IPS-15b (cell line): ENCODE measurements at regions not wholly inside any gene's neighbourhood (a gene's known extent, or its start where the extent isn't known, plus 50 kb on each side); places are given as distances from the start of the nearest gene placed in this dataset.

Experiments
- H3K27me3 ChIP-seq: one replicate; pipeline ENCODE4 v1.6.1; 2013; ENCODE audit warnings: low read length; ENCODE audit not compliant: control insufficient read depth, insufficient read depth
- H3K36me3 ChIP-seq: one replicate; pipeline ENCODE4 v1.6.1; 2013; ENCODE audit warnings: low read length; ENCODE audit not compliant: control insufficient read depth, insufficient read depth
- H3K4me1 ChIP-seq: one replicate; pipeline ENCODE4 v1.6.1; 2013; ENCODE audit warnings: mild to moderate bottlenecking, low read length; ENCODE audit not compliant: control insufficient read depth, insufficient read depth
- H3K4me3 ChIP-seq: one replicate; pipeline ENCODE4 v1.5.1; 2013; ENCODE audit warnings: low read depth, low read length
- H3K9ac ChIP-seq: one replicate; pipeline ENCODE4 v1.6.1; 2013; ENCODE audit warnings: low read depth, mild to moderate bottlenecking, low read length
- H3K9me3 ChIP-seq: one replicate; pipeline ENCODE4 v1.6.1; 2013; ENCODE audit warnings: mild to moderate bottlenecking, low read length; ENCODE audit not compliant: control insufficient read depth, insufficient read depth

GRCh38 chr2:5845798-5846330 is 153.7 kb downstream of the SOX11 start:
- Histone ChIP-seq H3K36me3 (no peaks in the 10 kb centered on the region), H3K9ac (no peak overlapping the region), H3K27me3 (no peaks in the 10 kb centered on the region), H3K9me3 (no peaks in the 10 kb centered on the region), H3K4me3 (no peak overlapping the region), H3K4me1 (no peaks in the 10 kb centered on the region)

GRCh38 chr2:5846881-5847280 is 154.7 kb downstream of the SOX11 start:
- Histone ChIP-seq H3K4me1 (no peaks in the 10 kb centered on the region), H3K27me3 (no peaks in the 10 kb centered on the region), H3K4me3 (no peak overlapping the region), H3K9ac (no peak overlapping the region), H3K36me3 (no peaks in the 10 kb centered on the region), H3K9me3 (no peaks in the 10 kb centered on the region)

- Histone ChIP-seq H3K9ac (no peak overlapping the region), H3K36me3 (no peaks in the 10 kb centered on the region), H3K9me3 (no peaks in the 10 kb centered on the region), H3K4me1 (no peaks in the 10 kb centered on the region), H3K4me3 (no peak overlapping the region), H3K27me3 (no peaks in the 10 kb centered on the region)
Measured at GRCh38 chr2:5849562-5849961, 157.4 kb downstream of the SOX11 start.

- no peaks in the 10 kb centered on the region for H3K9me3 ChIP-seq
- no peaks in the 10 kb centered on the region for H3K4me1 ChIP-seq
- no peak overlapping the region for H3K4me3 ChIP-seq
- no peaks in the 10 kb centered on the region for H3K27me3 ChIP-seq
- H3K36me3 ChIP-seq = no peaks in the 10 kb centered on the region
- no peak overlapping the region for H3K9ac ChIP-seq
Measured at GRCh38 chr2:5851410-5851809, 159.2 kb downstream of the SOX11 start.

GRCh38 chr2:5854797-5855196 is 162.6 kb downstream of the SOX11 start:
- no peaks in the 10 kb centered on the region for H3K27me3 ChIP-seq
- no peak overlapping the region for H3K9ac ChIP-seq
- H3K9me3 ChIP-seq = no peaks in the 10 kb centered on the region
- H3K4me1 ChIP-seq = no peaks in the 10 kb centered on the region
- no peaks in the 10 kb centered on the region for H3K36me3 ChIP-seq
- no peak overlapping the region for H3K4me3 ChIP-seq

DNA sequence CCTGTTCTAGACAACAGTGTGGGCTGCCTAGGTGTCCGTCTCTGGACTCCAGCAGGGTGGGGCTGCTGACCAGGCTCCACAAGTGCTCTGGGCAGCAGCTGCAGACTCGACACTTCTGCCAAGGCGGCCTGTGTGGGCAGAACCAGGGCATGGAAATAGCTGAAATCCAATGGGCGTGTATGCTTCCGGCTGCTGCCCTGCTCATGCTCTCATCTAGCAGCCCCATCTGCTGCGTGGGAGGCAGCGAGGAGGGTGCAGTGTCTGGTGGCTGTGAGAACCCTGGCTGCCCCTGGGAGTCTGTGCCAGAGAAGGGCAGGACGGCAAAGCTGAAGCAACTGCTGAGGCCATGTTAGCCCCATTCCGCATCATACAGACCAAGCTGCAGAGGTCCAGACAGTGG is 174.9 kb downstream of the SOX11 start:
- H3K4me1 ChIP-seq = no peaks in the 10 kb centered on the region
- no peaks in the 10 kb centered on the region for H3K9me3 ChIP-seq
- no peak overlapping the region for H3K9ac ChIP-seq
- H3K36me3 ChIP-seq = no peaks in the 10 kb centered on the region
- H3K4me3 ChIP-seq = no peak overlapping the region
- H3K27me3 ChIP-seq = no peaks in the 10 kb centered on the region

DNA sequence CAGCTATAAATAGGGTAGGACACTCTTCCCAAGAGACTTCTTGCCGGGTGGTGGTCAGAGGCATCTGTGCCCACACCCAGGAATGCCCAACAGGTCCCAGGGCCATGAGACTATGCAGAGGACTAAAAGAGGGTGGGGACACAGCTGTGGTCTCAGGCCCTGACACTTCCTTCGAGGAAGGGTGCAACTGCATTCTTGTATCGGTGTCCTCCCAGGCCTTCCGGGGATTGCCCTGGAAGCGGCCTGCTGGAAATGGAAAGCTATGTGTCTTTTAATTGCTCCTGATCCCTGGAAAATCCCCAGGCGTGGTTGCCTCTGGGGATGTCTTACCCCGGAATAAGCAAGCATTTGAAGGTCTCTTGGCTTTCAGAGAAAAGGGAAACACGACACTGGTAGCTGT is 176.7 kb downstream of the SOX11 start:
- H3K4me1 ChIP-seq = no peaks in the 10 kb centered on the region
- no peak overlapping the region for H3K4me3 ChIP-seq
- no peaks in the 10 kb centered on the region for H3K9me3 ChIP-seq
- H3K9ac ChIP-seq = no peak overlapping the region
- H3K27me3 ChIP-seq = no peaks in the 10 kb centered on the region
- H3K36me3 ChIP-seq = no peaks in the 10 kb centered on the region

- no peak overlapping the region for H3K4me3 ChIP-seq
- no peaks in the 10 kb centered on the region for H3K4me1 ChIP-seq
- no peaks in the 10 kb centered on the region for H3K27me3 ChIP-seq
- no peaks in the 10 kb centered on the region for H3K36me3 ChIP-seq
- H3K9me3 ChIP-seq = no peaks in the 10 kb centered on the region
- H3K9ac ChIP-seq = no peak overlapping the region
Measured at GRCh38 chr2:5869936-5870335, 177.8 kb downstream of the SOX11 start.

DNA sequence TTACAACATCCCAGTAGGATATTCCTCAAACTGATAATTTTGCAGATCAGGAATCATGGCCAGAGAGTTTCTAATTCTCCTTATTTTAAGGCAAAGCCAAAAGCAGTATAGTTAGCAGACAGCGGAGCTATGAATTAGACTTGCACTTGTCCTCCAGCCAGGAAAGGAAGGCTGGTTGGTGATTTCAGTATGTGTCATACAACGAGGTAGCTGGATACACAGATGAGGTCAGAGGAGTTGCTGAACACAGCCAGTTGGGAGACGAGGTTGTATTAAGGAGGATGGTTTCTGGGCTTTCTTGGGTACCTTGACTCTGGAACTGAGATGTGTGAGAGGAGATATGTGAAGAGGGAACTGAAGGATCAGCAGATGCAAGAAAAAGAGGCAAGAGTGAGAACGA is 185.2 kb downstream of the SOX11 start:
- H3K36me3 ChIP-seq = no peaks in the 10 kb centered on the region
- no peak overlapping the region for H3K9ac ChIP-seq
- H3K4me3 ChIP-seq = no peak overlapping the region
- no peaks in the 10 kb centered on the region for H3K27me3 ChIP-seq
- H3K9me3 ChIP-seq = no peaks in the 10 kb centered on the region
- no peaks in the 10 kb centered on the region for H3K4me1 ChIP-seq

- Histone ChIP-seq H3K9me3 (no peaks in the 10 kb centered on the region), H3K36me3 (no peaks in the 10 kb centered on the region), H3K27me3 (no peaks in the 10 kb centered on the region), H3K9ac (no peak overlapping the region), H3K4me3 (no peak overlapping the region), H3K4me1 (peaks cover 13% of the 10 kb centered on the region)
Measured at GRCh38 chr2:5885451-5886173, 193.4 kb downstream of the SOX11 start.

- peaks cover 13% of the 10 kb centered on the region for H3K4me1 ChIP-seq
- no peak overlapping the region for H3K4me3 ChIP-seq
- H3K27me3 ChIP-seq = no peaks in the 10 kb centered on the region
- H3K9me3 ChIP-seq = no peaks in the 10 kb centered on the region
- no peak overlapping the region for H3K9ac ChIP-seq
- no peaks in the 10 kb centered on the region for H3K36me3 ChIP-seq
Measured at GRCh38 chr2:5886462-5886861, 194.3 kb downstream of the SOX11 start.

DNA sequence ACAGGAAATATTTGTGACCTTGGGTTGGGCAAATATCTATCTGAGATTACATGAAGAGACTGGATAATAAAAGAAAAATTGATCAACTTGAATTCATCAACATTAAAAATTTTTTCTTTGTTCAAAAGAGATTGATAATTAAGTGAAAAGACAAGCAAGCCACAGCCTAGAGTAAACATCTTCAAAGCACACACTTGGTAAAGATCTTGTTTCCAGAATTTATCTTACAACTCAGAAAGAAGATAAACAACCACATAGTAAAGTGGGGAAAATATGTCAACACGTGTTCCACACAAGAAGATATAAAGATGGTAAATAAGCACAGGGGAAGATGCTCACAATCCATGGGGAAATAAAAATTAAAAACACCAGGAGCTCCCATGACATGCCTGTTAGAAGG is 195.9 kb downstream of the SOX11 start:
- no peak overlapping the region for H3K9ac ChIP-seq
- H3K4me3 ChIP-seq = no peak overlapping the region
- no peaks in the 10 kb centered on the region for H3K9me3 ChIP-seq
- H3K27me3 ChIP-seq = no peaks in the 10 kb centered on the region
- H3K4me1 ChIP-seq = peaks cover 13% of the 10 kb centered on the region
- no peaks in the 10 kb centered on the region for H3K36me3 ChIP-seq
